Loucy (cell line): ENCODE measurements at regions not wholly inside any gene's neighbourhood (a gene's known extent, or its start where the extent isn't known, plus 50 kb on each side); places are given as distances from the start of the nearest gene placed in this dataset.

ENCODE experiments used
- CTCF ChIP-seq: fragments of 200-600 bp; sonication (generic); conservative IDR thresholded peaks from 2 replicates; pipeline ENCODE4 v1.5.1; 2014; ENCODE audit warnings: mild to moderate bottlenecking, antibody characterized with exemption, low read length
- EZH2phosphoT487 ChIP-seq: fragments of 200-600 bp; IDR thresholded peaks from 2 replicates; pipeline ENCODE4 v1.6.1; 2018; ENCODE audit warnings: antibody characterized with exemption, mild to moderate bottlenecking, moderate library complexity, borderline replicate concordance

- TF ChIP-seq CTCF (no peak), EZH2phosphoT487 (no peak)
Measured at GRCh38 chr2:101583861-101584260, 108.9 kb upstream of the RFX8 start.
